T-helper 2 cell treated with Interferon-gamma antibody and Interleukin-4, amounts not matched to agents 100 ng/mL and 5 ng/mL, for 36 hours (primary cell): ENCODE measurements at regions not wholly inside any gene's neighbourhood (a gene's known extent, or its start where the extent isn't known, plus 50 kb on each side); places are given as distances from the start of the nearest gene placed in this dataset.

ENCODE experiments used
- intact Hi-C: fragments of 100-400 bp; cut with micrococcal nuclease; formaldehyde crosslinking; loops from one replicate; pipeline ENCODE4 v1.15.1; 2023

- intact Hi-C loops = no loop called here
Measured at GRCh38 chr7:124515106-124515830, 250.3 kb downstream of the GPR37 start.

- intact Hi-C loops = no loop called here
Measured at GRCh38 chr7:124514471-124514870, 251.1 kb downstream of the GPR37 start.

- intact Hi-C loops = no loop called here
Measured at GRCh38 chr7:124497176-124497575, 268.4 kb downstream of the GPR37 start.

- intact Hi-C loops = no loop called here
Measured at GRCh38 chr7:124489925-124490324, 275.7 kb downstream of the GPR37 start.

- intact Hi-C loops = no loop called here
Measured at GRCh38 chr7:124489082-124489819, 276.3 kb downstream of the GPR37 start.

- intact Hi-C loops = no loop called here
Measured at GRCh38 chr7:124482229-124482628, 283.4 kb downstream of the GPR37 start.

- intact Hi-C loops = no loop called here
Measured at GRCh38 chr7:124480821-124481290, 284.7 kb downstream of the GPR37 start.

GRCh38 chr7:124480036-124480820, 285.4 kb downstream of the GPR37 start:
- intact Hi-C loops = no loop called here

- intact Hi-C loops = no loop called here
Measured at GRCh38 chr7:124462249-124462648, 303.3 kb downstream of the GPR37 start.

- intact Hi-C loops = no loop called here
Measured at GRCh38 chr7:124460555-124460954, 305.0 kb downstream of the GPR37 start.

- intact Hi-C loops = no loop called here
Measured at GRCh38 chr7:124460056-124460450, 305.5 kb downstream of the GPR37 start.

- intact Hi-C loops = no loop called here
Measured at GRCh38 chr7:124459101-124460055, 306.2 kb downstream of the GPR37 start.

- intact Hi-C loops = no loop called here
Measured at GRCh38 chr7:124457841-124458240, 307.8 kb downstream of the GPR37 start.

- intact Hi-C loops = no loop called here
Measured at GRCh38 chr7:124456286-124456685, 309.3 kb downstream of the GPR37 start.

GRCh38 chr7:124452186-124452585, 313.4 kb downstream of the GPR37 start:
- intact Hi-C loops = no loop called here

- intact Hi-C loops = no loop called here
Measured at GRCh38 chr7:124449896-124450295, 315.7 kb downstream of the GPR37 start.

- intact Hi-C loops = no loop called here
Measured at GRCh38 chr7:124444696-124445480, 320.7 kb downstream of the GPR37 start.

GRCh38 chr7:124443762-124444161, 321.8 kb downstream of the GPR37 start:
- intact Hi-C loops = no loop called here

GRCh38 chr7:124440081-124440480, 325.5 kb downstream of the GPR37 start:
- intact Hi-C loops = no loop called here

GRCh38 chr7:124432009-124432578, 333.5 kb downstream of the GPR37 start:
- intact Hi-C loops = no loop called here
